ENCODE measurements at regions not wholly inside any gene's neighbourhood (a gene's known extent, or its start where the extent isn't known, plus 50 kb on each side); places are given as distances from the start of the nearest gene placed in this dataset.

GRCh38 chr18:47427072-47427471, 175.6 kb upstream of the SKOR2 start:
- TF ChIP-seq POLR2A (IDR thresholded peaks at IDR 0.05) (no peak), CTCF (IDR thresholded peaks at IDR 0.05) (no peak)

Measured in tibial nerve (tissue), 3 donors.